ENCODE measurements at regions not wholly inside any gene's neighbourhood (a gene's known extent, or its start where the extent isn't known, plus 50 kb on each side); places are given as distances from the start of the nearest gene placed in this dataset.

GRCh38 chr2:107622741-107623310 is 203.9 kb upstream of the RGPD4 start:
- DNase-seq (ENCODE audit: low read depth), result no peak

GRCh38 chr2:107625982-107626381 is 200.7 kb upstream of the RGPD4 start:
- no peak overlapping the region for H3K4me3 ChIP-seq (ENCODE audit: low read depth, low read length)
- DNase-seq (ENCODE audit: low read depth), result no peak
- no peak for TF ChIP-seq CTCF (IDR thresholded peaks at IDR 0.05; ENCODE audit: insufficient read depth, low read depth, low read length, missing control alignments)

More at GRCh38 chr2:107622741-107623310, 203.9 kb upstream of the RGPD4 start:
- no peak for TF ChIP-seq CTCF (IDR thresholded peaks at IDR 0.05; ENCODE audit: insufficient read depth, low read depth, low read length, missing control alignments)
- no peak overlapping the region for H3K4me3 ChIP-seq (ENCODE audit: low read depth, low read length)

GRCh38 chr2:107627164-107627563 is 199.5 kb upstream of the RGPD4 start:
- no peak for TF ChIP-seq CTCF (IDR thresholded peaks at IDR 0.05; ENCODE audit: insufficient read depth, low read depth, low read length, missing control alignments)
- DNase-seq (ENCODE audit: low read depth), result no peak

GRCh38 chr2:107627926-107628325 is 198.8 kb upstream of the RGPD4 start:
- DNase-seq (ENCODE audit: low read depth), result no peak
- no peak overlapping the region for H3K4me3 ChIP-seq (ENCODE audit: low read depth, low read length)
- TF ChIP-seq CTCF (IDR thresholded peaks at IDR 0.05; ENCODE audit: insufficient read depth, low read depth, low read length, missing control alignments), result no peak

More at GRCh38 chr2:107627164-107627563, 199.5 kb upstream of the RGPD4 start:
- no peak overlapping the region for H3K4me3 ChIP-seq (ENCODE audit: low read depth, low read length)

- H3K4me3 ChIP-seq (ENCODE audit: low read depth, low read length), result no peak overlapping the region
- no peak for TF ChIP-seq CTCF (IDR thresholded peaks at IDR 0.05; ENCODE audit: insufficient read depth, low read depth, low read length, missing control alignments)
- no peak for DNase-seq (ENCODE audit: low read depth)
Measured at GRCh38 chr2:107633580-107634147, 193.0 kb upstream of the RGPD4 start.

GRCh38 chr2:107634172-107634571 is 192.5 kb upstream of the RGPD4 start:
- no peak for DNase-seq (ENCODE audit: low read depth)
- no peak overlapping the region for H3K4me3 ChIP-seq (ENCODE audit: low read depth, low read length)
- no peak for TF ChIP-seq CTCF (IDR thresholded peaks at IDR 0.05; ENCODE audit: insufficient read depth, low read depth, low read length, missing control alignments)

GRCh38 chr2:107635883-107636282 is 190.8 kb upstream of the RGPD4 start:
- H3K4me3 ChIP-seq (ENCODE audit: low read depth, low read length), result no peak overlapping the region
- no peak for TF ChIP-seq CTCF (IDR thresholded peaks at IDR 0.05; ENCODE audit: insufficient read depth, low read depth, low read length, missing control alignments)
- no peak for DNase-seq (ENCODE audit: low read depth)

Measured in GM12865 (cell line).